Progenitor cell of endocrine pancreas (in vitro differentiated cells): ENCODE measurements at regions not wholly inside any gene's neighbourhood (a gene's known extent, or its start where the extent isn't known, plus 50 kb on each side); places are given as distances from the start of the nearest gene placed in this dataset.
A peak's percentile ranks its signal among the peaks of the same experiment; 100 is the strongest.

ENCODE experiments used
- DNase-seq: peaks from one replicate; pipeline ENCODE4 v3.0.0; 2021; ENCODE audit warnings: low spot score; ENCODE audit not compliant: unreplicated experiment
- H3K27ac Mint-ChIP-seq: 2 replicates; pipeline ENCODE4 v1.8.0; 2021; ENCODE audit warnings: mild to moderate bottlenecking, moderate library complexity, mixed read lengths
- H3K27me3 Mint-ChIP-seq: 2 replicates; pipeline ENCODE4 v1.8.0; 2021; ENCODE audit warnings: mixed read lengths
- H3K36me3 Mint-ChIP-seq: 2 replicates; pipeline ENCODE4 v1.8.0; 2022; ENCODE audit warnings: mixed read lengths; ENCODE audit not compliant: insufficient read depth
- H3K4me1 Mint-ChIP-seq: 2 replicates; pipeline ENCODE4 v1.8.0; 2021; ENCODE audit warnings: low read depth, mixed read lengths
- H3K4me3 Mint-ChIP-seq: 2 replicates; pipeline ENCODE4 v1.8.0; 2021; ENCODE audit warnings: low read depth, mild to moderate bottlenecking, moderate library complexity, mixed read lengths
- H3K9me3 Mint-ChIP-seq: 2 replicates; pipeline ENCODE4 v1.8.0; 2021; ENCODE audit warnings: low read depth, mixed read lengths
- CTCF ChIP-seq: fragments of 200-600 bp; sonication (generic); IDR thresholded peaks from one replicate; pipeline ENCODE4 v1.5.0; 2021; ENCODE audit warnings: antibody characterized with exemption, mild to moderate bottlenecking; ENCODE audit not compliant: unreplicated experiment

DNA sequence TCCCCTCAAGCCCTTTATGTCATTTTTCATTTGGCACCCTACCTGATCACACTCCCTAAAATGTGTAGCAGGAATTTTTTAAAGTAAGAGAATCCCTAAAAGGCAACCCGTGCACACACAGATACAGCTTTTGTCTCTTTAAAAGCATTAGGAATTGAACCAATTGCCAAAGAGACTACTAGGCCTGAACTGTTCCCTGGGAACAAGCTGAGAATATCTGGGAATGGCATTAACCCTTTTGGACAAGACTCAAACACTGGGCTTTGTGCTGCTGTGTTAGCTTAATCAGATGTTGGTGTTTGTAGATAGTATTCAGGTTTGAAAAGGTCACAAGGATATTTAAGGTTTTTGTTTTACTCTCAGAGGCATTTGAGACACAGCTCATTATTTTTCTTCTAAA lies 414.4 kb upstream of the PDZRN3 start:
- Mint-ChIP-seq H3K36me3 (no peaks in the 10 kb centered on the region), H3K27ac (peak overlapping the region; percentile 2), H3K4me1 (peaks cover 18% of the 10 kb centered on the region), H3K9me3 (no peaks in the 10 kb centered on the region), H3K4me3 (no peak overlapping the region), H3K27me3 (no peaks in the 10 kb centered on the region)
- TF ChIP-seq CTCF: no peak
- DNase-seq: no peak

DNA sequence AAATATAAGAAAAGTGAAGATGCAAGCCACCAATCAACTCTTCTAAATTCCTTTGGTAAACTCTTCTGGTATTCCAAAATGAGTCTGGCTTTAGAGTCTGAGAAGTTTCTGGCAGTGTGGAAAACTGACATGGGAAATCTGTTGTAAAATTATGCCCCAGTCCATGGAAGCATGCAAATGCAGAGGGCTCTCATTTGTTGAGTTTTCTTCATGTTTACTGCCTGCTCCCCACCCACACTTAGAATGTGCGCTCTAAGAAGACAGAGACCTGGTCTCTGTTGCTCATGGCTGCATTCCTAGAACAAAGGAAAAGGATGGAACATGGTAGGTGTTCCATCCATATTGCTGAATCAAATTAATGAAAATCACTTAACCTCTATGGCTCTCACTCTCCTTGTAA lies 411.8 kb upstream of the PDZRN3 start:
- Mint-ChIP-seq H3K36me3 (no peaks in the 10 kb centered on the region), H3K9me3 (no peaks in the 10 kb centered on the region), H3K27ac (no peak overlapping the region), H3K4me3 (no peak overlapping the region), H3K27me3 (no peaks in the 10 kb centered on the region), H3K4me1 (peaks cover 26% of the 10 kb centered on the region)
- TF ChIP-seq CTCF: no peak
- DNase-seq: no peak

GRCh38 chr3:74036102-74036501 lies 411.4 kb upstream of the PDZRN3 start:
- Mint-ChIP-seq H3K4me3 (no peak overlapping the region), H3K4me1 (peaks cover 26% of the 10 kb centered on the region), H3K36me3 (no peaks in the 10 kb centered on the region), H3K9me3 (peaks cover 4% of the 10 kb centered on the region), H3K27ac (no peak overlapping the region), H3K27me3 (no peaks in the 10 kb centered on the region)
- no peak for DNase-seq
- TF ChIP-seq CTCF: no peak

DNA sequence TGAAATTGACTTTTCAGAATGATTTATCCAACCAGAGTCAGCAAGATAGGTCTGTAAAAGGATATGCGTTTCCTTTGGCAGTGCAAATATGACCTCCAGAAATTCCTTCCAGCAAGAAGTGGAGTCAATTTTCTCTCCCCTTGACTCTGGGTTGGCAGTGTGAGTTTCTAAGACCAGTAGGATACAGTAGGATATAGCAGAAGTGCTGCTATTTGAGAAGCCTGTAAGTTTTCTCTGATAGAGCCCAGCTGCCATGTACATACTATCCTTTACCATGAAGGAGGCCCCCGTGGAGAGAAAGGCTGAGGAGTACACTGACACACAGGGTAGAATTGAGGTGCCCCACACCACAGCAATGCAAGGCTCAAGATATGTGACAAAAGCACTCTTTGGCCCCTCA lies 409.1 kb upstream of the PDZRN3 start:
- TF ChIP-seq CTCF: no peak
- Mint-ChIP-seq H3K9me3 (peaks cover 9% of the 10 kb centered on the region), H3K4me3 (no peak overlapping the region), H3K27ac (no peak overlapping the region), H3K4me1 (peaks cover 18% of the 10 kb centered on the region), H3K36me3 (no peaks in the 10 kb centered on the region), H3K27me3 (no peaks in the 10 kb centered on the region)
- DNase-seq: no peak

DNA sequence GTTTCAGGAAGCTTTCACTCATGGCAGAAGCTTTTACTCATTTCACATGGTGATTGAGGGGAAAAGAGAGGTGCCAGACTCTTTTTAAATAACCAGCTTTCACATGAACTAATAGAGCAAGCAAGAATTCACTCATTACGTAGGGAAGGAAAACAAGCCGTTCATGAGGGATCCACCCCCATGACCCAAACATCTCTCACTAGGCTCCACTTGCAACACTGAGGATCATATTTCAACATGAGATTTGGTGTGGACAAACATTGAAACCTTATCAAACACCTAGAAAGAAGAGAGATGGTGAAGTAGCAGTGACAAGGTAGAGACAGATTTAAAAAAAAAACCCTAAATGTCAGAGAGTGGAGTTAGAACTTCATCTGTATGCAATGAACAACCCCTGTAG lies 408.6 kb upstream of the PDZRN3 start:
- Mint-ChIP-seq H3K4me1 (peaks cover 14% of the 10 kb centered on the region), H3K27ac (no peak overlapping the region), H3K4me3 (no peak overlapping the region), H3K27me3 (no peaks in the 10 kb centered on the region), H3K36me3 (no peaks in the 10 kb centered on the region), H3K9me3 (peaks cover 9% of the 10 kb centered on the region)
- DNase-seq: no peak
- no peak for TF ChIP-seq CTCF

DNA sequence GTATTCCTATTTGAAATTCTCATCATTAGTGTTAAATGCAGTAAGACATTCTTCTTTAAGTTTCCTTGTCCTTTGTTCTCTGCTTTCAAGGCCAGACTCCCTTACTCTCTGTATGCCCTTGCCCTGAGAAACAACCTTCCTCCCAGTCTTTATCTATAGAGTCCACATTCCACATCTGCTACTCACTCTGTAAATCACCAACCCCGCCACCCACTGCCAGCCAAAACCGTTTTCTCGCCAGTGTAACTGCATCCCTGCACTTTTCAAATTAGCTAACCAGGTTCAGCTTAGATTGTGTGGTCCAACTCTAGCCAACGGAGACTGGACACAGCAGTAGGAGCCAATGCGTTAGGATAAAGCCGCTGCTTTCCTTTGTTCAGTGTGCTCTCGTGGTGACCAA lies 402.4 kb upstream of the PDZRN3 start:
- Mint-ChIP-seq H3K36me3 (peaks cover 5% of the 10 kb centered on the region), H3K4me1 (peaks cover 21% of the 10 kb centered on the region), H3K27ac (no peak overlapping the region), H3K4me3 (no peak overlapping the region), H3K27me3 (no peaks in the 10 kb centered on the region), H3K9me3 (peaks cover 16% of the 10 kb centered on the region)
- no peak for DNase-seq
- no peak for TF ChIP-seq CTCF
